Upper lobe of left lung (tissue), 6 donors: ENCODE measurements at regions not wholly inside any gene's neighbourhood (a gene's known extent, or its start where the extent isn't known, plus 50 kb on each side); places are given as distances from the start of the nearest gene placed in this dataset.

Experiments used
- ATAC-seq, 2 donors: fragments of 200-7000 bp; cut with Tn5 transposase; one replicate each; pipeline ENCODE4 v1.9.1; 2022; ENCODE audit warnings: mild to moderate bottlenecking in 2 of 2, moderate library complexity in 2 of 2; ENCODE audit not compliant: low FRiP score in 2 of 2
- DNase-seq, 2 donors: peaks; one replicate each; pipeline ENCODE4 v3.0.0-alpha.2; 2019 to 2020
- H3K27ac ChIP-seq, 4 donors: fragments of 200-600 bp; sonication (generic); one replicate each; pipeline ENCODE4 v1.5.1; 2016 to 2019
- H3K27me3 ChIP-seq, 4 donors: fragments of 200-600 bp; sonication (generic); one replicate each; pipeline ENCODE4 v1.5.1; 2017 to 2019
- H3K36me3 ChIP-seq, 4 donors: fragments of 200-600 bp; sonication (generic); one replicate each; pipeline ENCODE4 v1.5.1; 2016 to 2019
- H3K4me1 ChIP-seq, 4 donors: fragments of 200-600 bp; sonication (generic); one replicate each; pipeline ENCODE4 v1.5.1; 2018 to 2019
- H3K4me3 ChIP-seq, 4 donors: fragments of 200-600 bp; sonication (generic); one replicate each; pipeline ENCODE4 v1.5.1; 2017 to 2019; ENCODE audit warnings: mild to moderate bottlenecking in 2 of 4, moderate library complexity in 1 of 4
- H3K9me3 ChIP-seq, 4 donors: fragments of 200-600 bp; sonication (generic); one replicate each; pipeline ENCODE4 v1.5.1; 2018 to 2019
- EP300 ChIP-seq, 4 donors: sonication (generic); formaldehyde crosslinking; IDR thresholded peaks; one replicate each; pipeline ENCODE4 v1.5.1; 2017; ENCODE audit warnings: antibody characterized with exemption in 4 of 4, control low read depth in 2 of 4
- POLR2A ChIP-seq, 4 donors: fragments of 450-650 bp; IDR thresholded peaks; one replicate each; pipeline ENCODE4 v1.5.1; 2016 to 2017; ENCODE audit warnings: antibody characterized with exemption in 4 of 4, mild to moderate bottlenecking in 2 of 4
- POLR2AphosphoS5 ChIP-seq, 2 donors: sonication (generic); formaldehyde crosslinking; IDR thresholded peaks; one replicate each; pipeline ENCODE4 v1.5.1; 2017; ENCODE audit warnings: antibody characterized with exemption in 2 of 2
- WGBS, 2 donors: methylation state at CpG; one replicate each; pipeline ENCODE4 v1.1.5; 2017 to 2018; 5-methylcytosine and 5-hydroxymethylcytosine counted together
- TF ChIP-seq, protein P1 (sequence below), 6 experiments: fragments of 450-650 bp in 4 of 6; fragments of 200-600 bp in 2 of 6; sonication (generic) in 2 of 6; IDR thresholded peaks; one replicate each; pipeline ENCODE4 v1.5.1; 2016 to 2019; ENCODE audit warnings: antibody characterized with exemption in 6 of 6
- donor health status: DM: no; HTN: no; CAD: no; lungs with moderate emphysema.
- donor health status: DM: no; HTN: yes; CAD: no; lungs with severe emphysema.

GRCh38 chr3:166570102-166570501 lies 732.9 kb upstream of the BCHE start:
- no peak overlapping the region for H3K4me3 ChIP-seq
- no peaks in the 10 kb centered on the region for H3K27me3 ChIP-seq
- no peaks in the 10 kb centered on the region for H3K9me3 ChIP-seq
- ATAC-seq (no peak), DNase-seq (no peak)
- no peaks in the 10 kb centered on the region for H3K4me1 ChIP-seq
- no peak for TF ChIP-seq POLR2AphosphoS5 (IDR thresholded peaks at IDR 0.05)
- TF ChIP-seq POLR2A (IDR thresholded peaks at IDR 0.05), result no peak
- TF ChIP-seq, protein P1, sequence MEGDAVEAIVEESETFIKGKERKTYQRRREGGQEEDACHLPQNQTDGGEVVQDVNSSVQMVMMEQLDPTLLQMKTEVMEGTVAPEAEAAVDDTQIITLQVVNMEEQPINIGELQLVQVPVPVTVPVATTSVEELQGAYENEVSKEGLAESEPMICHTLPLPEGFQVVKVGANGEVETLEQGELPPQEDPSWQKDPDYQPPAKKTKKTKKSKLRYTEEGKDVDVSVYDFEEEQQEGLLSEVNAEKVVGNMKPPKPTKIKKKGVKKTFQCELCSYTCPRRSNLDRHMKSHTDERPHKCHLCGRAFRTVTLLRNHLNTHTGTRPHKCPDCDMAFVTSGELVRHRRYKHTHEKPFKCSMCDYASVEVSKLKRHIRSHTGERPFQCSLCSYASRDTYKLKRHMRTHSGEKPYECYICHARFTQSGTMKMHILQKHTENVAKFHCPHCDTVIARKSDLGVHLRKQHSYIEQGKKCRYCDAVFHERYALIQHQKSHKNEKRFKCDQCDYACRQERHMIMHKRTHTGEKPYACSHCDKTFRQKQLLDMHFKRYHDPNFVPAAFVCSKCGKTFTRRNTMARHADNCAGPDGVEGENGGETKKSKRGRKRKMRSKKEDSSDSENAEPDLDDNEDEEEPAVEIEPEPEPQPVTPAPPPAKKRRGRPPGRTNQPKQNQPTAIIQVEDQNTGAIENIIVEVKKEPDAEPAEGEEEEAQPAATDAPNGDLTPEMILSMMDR (IDR thresholded peaks at IDR 0.05), result no peak
- H3K27ac ChIP-seq, result no peak overlapping the region
- no peaks in the 10 kb centered on the region for H3K36me3 ChIP-seq

- ATAC-seq, result no peak
- no peak overlapping the region for H3K4me3 ChIP-seq
- no peaks in the 10 kb centered on the region for H3K36me3 ChIP-seq
- H3K27me3 ChIP-seq, result no peaks in the 10 kb centered on the region
- no peaks in the 10 kb centered on the region for H3K9me3 ChIP-seq
- DNase-seq, result no peak
- no peaks in the 10 kb centered on the region for H3K4me1 ChIP-seq
- no peak overlapping the region for H3K27ac ChIP-seq
- TF ChIP-seq, protein P1 (IDR thresholded peaks at IDR 0.05), result no peak
- TF ChIP-seq POLR2A (IDR thresholded peaks at IDR 0.05), result no peak
- no peak for TF ChIP-seq POLR2AphosphoS5 (IDR thresholded peaks at IDR 0.05)
- no peak for TF ChIP-seq EP300 (IDR thresholded peaks at IDR 0.05)
Observed at GRCh38 chr3:166569589-166569988, 732.4 kb upstream of the BCHE start.

DNA sequence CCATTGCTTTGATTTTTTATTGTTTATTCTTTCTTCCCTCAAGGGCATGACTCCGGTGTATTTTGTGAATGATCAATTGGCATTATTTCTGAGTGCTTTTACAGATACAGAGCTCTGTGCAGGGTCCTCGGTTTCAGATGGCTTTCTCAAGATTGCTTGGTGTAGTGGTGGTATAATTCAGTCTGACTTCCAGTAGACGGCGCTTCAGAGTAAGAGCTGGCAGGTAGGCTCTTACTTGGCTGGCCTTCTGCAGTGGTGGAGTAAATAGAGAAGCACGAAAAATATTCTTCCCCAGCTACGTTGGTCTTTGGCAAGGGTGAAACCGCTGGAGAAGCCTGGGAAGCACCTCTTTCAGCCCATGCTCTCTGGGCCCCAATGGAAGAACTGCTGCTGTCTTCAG lies 723.0 kb upstream of the BCHE start:
- ATAC-seq, result no peak
- no peak for DNase-seq
- Histone ChIP-seq H3K4me3 (no peak overlapping the region), H3K27ac (no peak overlapping the region), H3K9me3 (no peaks in the 10 kb centered on the region), H3K36me3 (no peaks in the 10 kb centered on the region), H3K4me1 (no peaks in the 10 kb centered on the region), H3K27me3 (no peaks in the 10 kb centered on the region)
- WGBS, 2 donors, result 71 to 80% methylated on average over 7 of the region's 7 CpGs
- TF ChIP-seq POLR2A (IDR thresholded peaks at IDR 0.05) (no peak), POLR2AphosphoS5 (IDR thresholded peaks at IDR 0.05) (no peak), EP300 (IDR thresholded peaks at IDR 0.05) (no peak)
- TF ChIP-seq, protein P1 (IDR thresholded peaks at IDR 0.05), result no peak

GRCh38 chr3:166556955-166557354 lies 719.7 kb upstream of the BCHE start:
- H3K9me3 ChIP-seq, result no peaks in the 10 kb centered on the region

GRCh38 chr3:166554023-166554422 lies 716.8 kb upstream of the BCHE start:
- ATAC-seq (no peak), DNase-seq (no peak)
- TF ChIP-seq POLR2AphosphoS5 (IDR thresholded peaks at IDR 0.05) (no peak), POLR2A (IDR thresholded peaks at IDR 0.05) (no peak), EP300 (IDR thresholded peaks at IDR 0.05) (no peak)
- TF ChIP-seq, protein P1 (IDR thresholded peaks at IDR 0.05), result no peak
- Histone ChIP-seq H3K36me3 (no peaks in the 10 kb centered on the region), H3K27ac (no peak overlapping the region), H3K27me3 (no peaks in the 10 kb centered on the region), H3K9me3 (no peaks in the 10 kb centered on the region), H3K4me3 (no peak overlapping the region), H3K4me1 (no peaks in the 10 kb centered on the region)
- 53 to 54% methylated on average over 1 of the region's 1 CpG for WGBS, 2 donors

More at GRCh38 chr3:166556955-166557354, 719.7 kb upstream of the BCHE start:
- H3K27ac ChIP-seq, result no peak overlapping the region
- H3K4me3 ChIP-seq, result no peak overlapping the region
- DNase-seq (no peak), ATAC-seq (no peak)
- WGBS, 2 donors, result 74 to 77% methylated on average over 3 of the region's 3 CpGs
- no peak for TF ChIP-seq POLR2A (IDR thresholded peaks at IDR 0.05)
- TF ChIP-seq EP300 (IDR thresholded peaks at IDR 0.05), result no peak
- no peak for TF ChIP-seq POLR2AphosphoS5 (IDR thresholded peaks at IDR 0.05)
- TF ChIP-seq, protein P1 (IDR thresholded peaks at IDR 0.05), result no peak
- no peaks in the 10 kb centered on the region for H3K4me1 ChIP-seq
- no peaks in the 10 kb centered on the region for H3K27me3 ChIP-seq
- no peaks in the 10 kb centered on the region for H3K36me3 ChIP-seq
